GM12878 (cell line): ENCODE measurements at regions not wholly inside any gene's neighbourhood (a gene's known extent, or its start where the extent isn't known, plus 50 kb on each side); places are given as distances from the start of the nearest gene placed in this dataset.

Source experiments
- ATF2 ChIP-seq: IDR thresholded peaks from 2 replicates; pipeline ENCODE4 v1.6.1; 2012; ENCODE audit warnings: low read length, inconsistent platforms
- JUND ChIP-seq: IDR thresholded peaks from 2 replicates; pipeline ENCODE4 v1.6.1; 2012; ENCODE audit warnings: low read depth, mild to moderate bottlenecking, low read length, improper control_type of control experiment, moderate library complexity
- MAX ChIP-seq: IDR thresholded peaks from 2 replicates; pipeline ENCODE4 v1.6.1; 2012; ENCODE audit warnings: low read depth, low read length, improper control_type of control experiment
- MXI1 ChIP-seq: fragments of 150-350 bp; IDR thresholded peaks from 2 replicates; pipeline ENCODE4 v1.6.1; 2011; ENCODE audit warnings: low read depth, mild to moderate bottlenecking, inconsistent platforms, low read length, improper control_type of control experiment
- NBN ChIP-seq: fragments of 450-650 bp; IDR thresholded peaks from 2 replicates; pipeline ENCODE4 v1.6.1; 2016
- SIX5 ChIP-seq: IDR thresholded peaks from 2 replicates; pipeline ENCODE4 v1.6.1; 2011; ENCODE audit warnings: mild to moderate bottlenecking, low read depth, low read length, moderate library complexity; ENCODE audit not compliant: severe bottlenecking
- YY1 ChIP-seq: IDR thresholded peaks from 2 replicates; pipeline ENCODE4 v1.6.1; 2011; ENCODE audit warnings: low read depth, mild to moderate bottlenecking, low read length
- TF ChIP-seq, protein P1 (sequence below), 3 experiments: IDR thresholded peaks in 2 of 3; conservative IDR thresholded peaks in 1 of 3; 2 replicates each; pipeline ENCODE4 v1.5.1; 2011; ENCODE audit warnings: low read depth in 3 of 3, low read length in 3 of 3, mild to moderate bottlenecking in 3 of 3, control low read depth in 2 of 3, moderate library complexity in 2 of 3, inconsistent platforms in 1 of 3, mixed read lengths in 1 of 3; ENCODE audit not compliant: control insufficient read depth in 2 of 3, insufficient read depth in 1 of 3; ENCODE audit errors: extremely low read depth in 1 of 3
- TF ChIP-seq, protein P2 (sequence below): fragments of 150-350 bp; IDR thresholded peaks from 2 replicates; pipeline ENCODE4 v1.6.1; 2016; ENCODE audit warnings: low read depth, low read length

GRCh38 chr3:144553301-144553700 lies 581.7 kb downstream of the DIPK2A start:
- TF ChIP-seq ATF2 (no peak), YY1 (no peak), MXI1 (no peak), NBN (no peak), MAX (no peak), JUND (no peak), SIX5 (no peak)
- TF ChIP-seq, protein P1, sequence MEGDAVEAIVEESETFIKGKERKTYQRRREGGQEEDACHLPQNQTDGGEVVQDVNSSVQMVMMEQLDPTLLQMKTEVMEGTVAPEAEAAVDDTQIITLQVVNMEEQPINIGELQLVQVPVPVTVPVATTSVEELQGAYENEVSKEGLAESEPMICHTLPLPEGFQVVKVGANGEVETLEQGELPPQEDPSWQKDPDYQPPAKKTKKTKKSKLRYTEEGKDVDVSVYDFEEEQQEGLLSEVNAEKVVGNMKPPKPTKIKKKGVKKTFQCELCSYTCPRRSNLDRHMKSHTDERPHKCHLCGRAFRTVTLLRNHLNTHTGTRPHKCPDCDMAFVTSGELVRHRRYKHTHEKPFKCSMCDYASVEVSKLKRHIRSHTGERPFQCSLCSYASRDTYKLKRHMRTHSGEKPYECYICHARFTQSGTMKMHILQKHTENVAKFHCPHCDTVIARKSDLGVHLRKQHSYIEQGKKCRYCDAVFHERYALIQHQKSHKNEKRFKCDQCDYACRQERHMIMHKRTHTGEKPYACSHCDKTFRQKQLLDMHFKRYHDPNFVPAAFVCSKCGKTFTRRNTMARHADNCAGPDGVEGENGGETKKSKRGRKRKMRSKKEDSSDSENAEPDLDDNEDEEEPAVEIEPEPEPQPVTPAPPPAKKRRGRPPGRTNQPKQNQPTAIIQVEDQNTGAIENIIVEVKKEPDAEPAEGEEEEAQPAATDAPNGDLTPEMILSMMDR (IDR thresholded peaks at IDR 0.05 in 2 of 3, conservative IDR thresholded peaks at IDR 0.05 in 1 of 3; ENCODE audit: control insufficient read depth in 2 of 3, extremely low read depth in 1 of 3, insufficient read depth in 1 of 3, low read depth in 3 of 3, low read length in 3 of 3), result no peak
- TF ChIP-seq, protein P2, sequence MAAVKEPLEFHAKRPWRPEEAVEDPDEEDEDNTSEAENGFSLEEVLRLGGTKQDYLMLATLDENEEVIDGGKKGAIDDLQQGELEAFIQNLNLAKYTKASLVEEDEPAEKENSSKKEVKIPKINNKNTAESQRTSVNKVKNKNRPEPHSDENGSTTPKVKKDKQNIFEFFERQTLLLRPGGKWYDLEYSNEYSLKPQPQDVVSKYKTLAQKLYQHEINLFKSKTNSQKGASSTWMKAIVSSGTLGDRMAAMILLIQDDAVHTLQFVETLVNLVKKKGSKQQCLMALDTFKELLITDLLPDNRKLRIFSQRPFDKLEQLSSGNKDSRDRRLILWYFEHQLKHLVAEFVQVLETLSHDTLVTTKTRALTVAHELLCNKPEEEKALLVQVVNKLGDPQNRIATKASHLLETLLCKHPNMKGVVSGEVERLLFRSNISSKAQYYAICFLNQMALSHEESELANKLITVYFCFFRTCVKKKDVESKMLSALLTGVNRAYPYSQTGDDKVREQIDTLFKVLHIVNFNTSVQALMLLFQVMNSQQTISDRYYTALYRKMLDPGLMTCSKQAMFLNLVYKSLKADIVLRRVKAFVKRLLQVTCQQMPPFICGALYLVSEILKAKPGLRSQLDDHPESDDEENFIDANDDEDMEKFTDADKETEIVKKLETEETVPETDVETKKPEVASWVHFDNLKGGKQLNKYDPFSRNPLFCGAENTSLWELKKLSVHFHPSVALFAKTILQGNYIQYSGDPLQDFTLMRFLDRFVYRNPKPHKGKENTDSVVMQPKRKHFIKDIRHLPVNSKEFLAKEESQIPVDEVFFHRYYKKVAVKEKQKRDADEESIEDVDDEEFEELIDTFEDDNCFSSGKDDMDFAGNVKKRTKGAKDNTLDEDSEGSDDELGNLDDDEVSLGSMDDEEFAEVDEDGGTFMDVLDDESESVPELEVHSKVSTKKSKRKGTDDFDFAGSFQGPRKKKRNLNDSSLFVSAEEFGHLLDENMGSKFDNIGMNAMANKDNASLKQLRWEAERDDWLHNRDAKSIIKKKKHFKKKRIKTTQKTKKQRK, result no peak
